ENCODE measurements at regions not wholly inside any gene's neighbourhood (a gene's known extent, or its start where the extent isn't known, plus 50 kb on each side); places are given as distances from the start of the nearest gene placed in this dataset.

- intact Hi-C loops (cut with DNase I), result no loop called here
- DNase-seq, result no peak
- 75 to 82% methylated on average over 3 of the region's 3 CpGs for WGBS, 2 donors
- Histone ChIP-seq H3K4me1 (peaks cover 7% of the 10 kb centered on the region), H3K36me3 (replicated peaks in 1 of 2; ENCODE audit: insufficient read depth in 1 of 2, low read depth in 2 of 2) (no peaks in the 10 kb centered on the region), H3K9me3 (no peaks in the 10 kb centered on the region), H3K27ac (no peak overlapping the region), H3K4me3 (no peak overlapping the region), H3K27me3 (no peaks in the 10 kb centered on the region)
- ATAC-seq, result no peak
- TF ChIP-seq POLR2A (IDR thresholded peaks at IDR 0.05) (no peak), CTCF (IDR thresholded peaks at IDR 0.05) (no peak)
Measured at GRCh38 chr2:12009323-12009905, 263.0 kb downstream of the LPIN1 start.

GRCh38 chr2:12010059-12010458 is 263.6 kb downstream of the LPIN1 start:
- ATAC-seq, result no peak
- TF ChIP-seq CTCF (IDR thresholded peaks at IDR 0.05), result no peak
- no peak for TF ChIP-seq POLR2A (IDR thresholded peaks at IDR 0.05)
- 95 to 100% methylated on average over 1 of the region's 1 CpG for WGBS, 2 donors

GRCh38 chr2:12010779-12011178 is 264.3 kb downstream of the LPIN1 start:
- H3K4me1 ChIP-seq, result peaks cover 7% of the 10 kb centered on the region
- 31 to 55% methylated on average over 4 of the region's 4 CpGs for WGBS, 2 donors
- intact Hi-C loops (cut with DNase I), result no loop called here
- peak overlapping the region in 2 of 4 donors; percentile 12 to 17 for H3K27ac ChIP-seq
- TF ChIP-seq CTCF (IDR thresholded peaks at IDR 0.05) (no peak), POLR2A (IDR thresholded peaks at IDR 0.05) (no peak)
- no peaks in the 10 kb centered on the region for H3K36me3 ChIP-seq (replicated peaks in 1 of 2; ENCODE audit: insufficient read depth in 1 of 2, low read depth in 2 of 2)
- no peaks in the 10 kb centered on the region for H3K9me3 ChIP-seq
- DNase-seq, result no peak
- no peak for ATAC-seq
- no peak overlapping the region for H3K4me3 ChIP-seq
- H3K27me3 ChIP-seq, result no peaks in the 10 kb centered on the region

More at GRCh38 chr2:12010059-12010458, 263.6 kb downstream of the LPIN1 start:
- Histone ChIP-seq H3K4me1 (peaks cover 7% of the 10 kb centered on the region), H3K27me3 (no peaks in the 10 kb centered on the region), H3K4me3 (no peak overlapping the region), H3K27ac (no peak overlapping the region), H3K36me3 (replicated peaks in 1 of 2; ENCODE audit: insufficient read depth in 1 of 2, low read depth in 2 of 2) (no peaks in the 10 kb centered on the region), H3K9me3 (no peaks in the 10 kb centered on the region)
- intact Hi-C loops (cut with DNase I), result no loop called here
- no peak for DNase-seq

- no peaks in the 10 kb centered on the region for H3K27me3 ChIP-seq
- H3K27ac ChIP-seq, result no peak overlapping the region
- no peaks in the 10 kb centered on the region for H3K36me3 ChIP-seq (replicated peaks in 1 of 2; ENCODE audit: insufficient read depth in 1 of 2, low read depth in 2 of 2)
- H3K4me1 ChIP-seq, result no peaks in the 10 kb centered on the region
- DNase-seq, result peak in 1 of 4 donors; percentile 49
- 71 to 76% methylated on average over 9 of the region's 9 CpGs for WGBS, 2 donors
- no peak overlapping the region for H3K4me3 ChIP-seq
- H3K9me3 ChIP-seq, result no peaks in the 10 kb centered on the region
- intact Hi-C loops (cut with DNase I), result no loop called here
- ATAC-seq, result no peak
- TF ChIP-seq CTCF (IDR thresholded peaks at IDR 0.05) (no peak), POLR2A (IDR thresholded peaks at IDR 0.05) (no peak)
Measured at GRCh38 chr2:12014088-12014960, 267.9 kb downstream of the LPIN1 start.
